T1000 (cell line): ENCODE measurements at regions not wholly inside any gene's neighbourhood (a gene's known extent, or its start where the extent isn't known, plus 50 kb on each side); places are given as distances from the start of the nearest gene placed in this dataset.

Experiments used
- DNase-seq: peaks from one replicate; lab custom pipeline; 2025; ENCODE audit warnings: mixed read lengths; lab: John Stamatoyannopoulos, UW

- DNase-seq: no peak
Observed at GRCh38 chr2:12828980-12829379, 112.2 kb downstream of the TRIB2 start.

GRCh38 chr2:12831016-12831415 is 114.3 kb downstream of the TRIB2 start:
- DNase-seq: no peak

GRCh38 chr2:12834239-12834638 is 117.5 kb downstream of the TRIB2 start:
- no peak for DNase-seq

- DNase-seq: no peak
Observed at GRCh38 chr2:12835733-12836132, 119.0 kb downstream of the TRIB2 start.

- DNase-seq: no peak
Observed at GRCh38 chr2:12839339-12839738, 122.6 kb downstream of the TRIB2 start.

- DNase-seq: no peak
Observed at GRCh38 chr2:12841021-12841420, 124.3 kb downstream of the TRIB2 start.

- no peak for DNase-seq
Observed at GRCh38 chr2:12842917-12843316, 126.2 kb downstream of the TRIB2 start.

GRCh38 chr2:12844511-12844910 is 127.8 kb downstream of the TRIB2 start:
- DNase-seq: no peak

GRCh38 chr2:12847694-12848575 is 131.2 kb downstream of the TRIB2 start:
- DNase-seq: no peak

- DNase-seq: no peak
Observed at GRCh38 chr2:12852135-12852534, 135.4 kb downstream of the TRIB2 start.

- DNase-seq: no peak
Observed at GRCh38 chr2:12854001-12854530, 137.3 kb downstream of the TRIB2 start.

- no peak for DNase-seq
Observed at GRCh38 chr2:12855508-12855907, 138.8 kb downstream of the TRIB2 start.

GRCh38 chr2:12856934-12857601 is 140.3 kb downstream of the TRIB2 start:
- DNase-seq: no peak

GRCh38 chr2:12857891-12858290 is 141.2 kb downstream of the TRIB2 start:
- DNase-seq: no peak

GRCh38 chr2:12858786-12859185 is 142.1 kb downstream of the TRIB2 start:
- DNase-seq: no peak

GRCh38 chr2:12861344-12861930 is 144.7 kb downstream of the TRIB2 start:
- DNase-seq: no peak

GRCh38 chr2:12862541-12862940 is 145.8 kb downstream of the TRIB2 start:
- no peak for DNase-seq

GRCh38 chr2:12863937-12864336 is 147.2 kb downstream of the TRIB2 start:
- DNase-seq: no peak

GRCh38 chr2:12867631-12868287 is 151.0 kb downstream of the TRIB2 start:
- DNase-seq: no peak

- no peak for DNase-seq
Observed at GRCh38 chr2:12870692-12871091, 154.0 kb downstream of the TRIB2 start.

GRCh38 chr2:12871694-12872315 is 155.1 kb downstream of the TRIB2 start:
- DNase-seq: no peak

GRCh38 chr2:12877761-12878160 is 161.0 kb downstream of the TRIB2 start:
- DNase-seq: no peak
